ENCODE measurements at regions not wholly inside any gene's neighbourhood (a gene's known extent, or its start where the extent isn't known, plus 50 kb on each side); places are given as distances from the start of the nearest gene placed in this dataset.

DNA sequence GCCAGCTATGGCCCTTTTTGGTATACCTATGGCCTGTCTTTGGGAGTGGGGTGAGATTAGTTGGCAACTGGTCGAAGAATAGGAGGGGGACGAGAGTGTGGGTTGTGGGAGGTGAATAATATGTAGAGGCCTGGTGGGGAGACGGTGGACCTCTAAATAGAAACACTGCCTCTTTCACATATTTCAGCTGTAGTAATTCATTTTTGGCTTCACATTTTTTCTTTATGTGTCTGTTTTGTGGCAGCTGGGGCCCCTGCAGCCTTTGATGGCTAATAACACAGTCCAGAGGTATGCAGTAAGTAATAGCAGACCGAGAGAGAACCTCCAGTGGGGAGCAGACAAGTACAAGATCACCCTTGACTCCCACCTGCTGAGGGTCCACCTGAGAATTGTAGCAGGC is 75.9 kb downstream of the HLX start:
- H3K4me3 Mint-ChIP-seq: no peak overlapping the region
- TF ChIP-seq, protein P1, sequence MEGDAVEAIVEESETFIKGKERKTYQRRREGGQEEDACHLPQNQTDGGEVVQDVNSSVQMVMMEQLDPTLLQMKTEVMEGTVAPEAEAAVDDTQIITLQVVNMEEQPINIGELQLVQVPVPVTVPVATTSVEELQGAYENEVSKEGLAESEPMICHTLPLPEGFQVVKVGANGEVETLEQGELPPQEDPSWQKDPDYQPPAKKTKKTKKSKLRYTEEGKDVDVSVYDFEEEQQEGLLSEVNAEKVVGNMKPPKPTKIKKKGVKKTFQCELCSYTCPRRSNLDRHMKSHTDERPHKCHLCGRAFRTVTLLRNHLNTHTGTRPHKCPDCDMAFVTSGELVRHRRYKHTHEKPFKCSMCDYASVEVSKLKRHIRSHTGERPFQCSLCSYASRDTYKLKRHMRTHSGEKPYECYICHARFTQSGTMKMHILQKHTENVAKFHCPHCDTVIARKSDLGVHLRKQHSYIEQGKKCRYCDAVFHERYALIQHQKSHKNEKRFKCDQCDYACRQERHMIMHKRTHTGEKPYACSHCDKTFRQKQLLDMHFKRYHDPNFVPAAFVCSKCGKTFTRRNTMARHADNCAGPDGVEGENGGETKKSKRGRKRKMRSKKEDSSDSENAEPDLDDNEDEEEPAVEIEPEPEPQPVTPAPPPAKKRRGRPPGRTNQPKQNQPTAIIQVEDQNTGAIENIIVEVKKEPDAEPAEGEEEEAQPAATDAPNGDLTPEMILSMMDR (IDR thresholded peaks at IDR 0.05; ENCODE audit: unreplicated experiment in 3 of 3): no peak
- no peaks in the 10 kb centered on the region for H3K27me3 Mint-ChIP-seq (ENCODE audit: low read depth)
- H3K9me3 Mint-ChIP-seq: peaks cover 4% of the 10 kb centered on the region
- H3K36me3 Mint-ChIP-seq (ENCODE audit: low read depth): no peaks in the 10 kb centered on the region
- no peaks in the 10 kb centered on the region for H3K4me1 Mint-ChIP-seq
- H3K27ac Mint-ChIP-seq: no peak overlapping the region

DNA sequence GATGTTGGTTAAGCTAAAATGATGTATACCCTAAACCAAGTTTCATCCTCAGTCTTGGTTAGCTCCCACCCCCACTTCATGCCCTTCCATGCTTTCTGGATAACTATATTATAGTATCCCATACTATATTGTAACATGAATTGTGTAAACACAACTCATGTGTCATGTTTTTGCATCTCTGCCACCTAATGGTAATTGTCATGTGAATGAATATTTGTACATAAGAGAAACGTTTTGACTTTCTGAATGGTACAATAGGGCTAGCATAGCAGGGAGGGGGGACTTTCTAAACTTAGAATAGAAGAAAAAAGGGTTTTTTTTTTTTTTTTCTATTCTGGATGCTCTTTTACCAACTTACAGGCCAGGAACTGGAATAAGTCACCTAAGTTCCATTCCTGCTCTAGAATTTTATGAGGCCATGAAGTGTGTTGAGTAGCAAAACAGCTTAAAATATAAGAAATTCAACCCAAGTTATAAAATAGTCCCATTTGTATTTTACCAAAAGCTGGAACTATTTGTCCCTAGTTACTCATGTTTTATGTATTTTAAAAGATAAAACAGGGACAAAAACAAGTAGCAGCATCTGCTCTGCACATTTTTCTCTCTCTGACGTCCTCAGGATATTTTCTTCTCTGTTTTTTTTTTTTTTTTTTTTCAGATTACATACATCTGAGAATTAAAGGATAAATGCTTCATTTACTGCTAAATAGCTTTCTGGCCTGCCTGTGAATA is 77.4 kb downstream of the HLX start:
- Mint-ChIP-seq H3K9me3 (no peaks in the 10 kb centered on the region), H3K4me1 (no peaks in the 10 kb centered on the region), H3K36me3 (ENCODE audit: low read depth) (no peaks in the 10 kb centered on the region), H3K27ac (no peak overlapping the region), H3K4me3 (no peak overlapping the region), H3K27me3 (ENCODE audit: low read depth) (peaks cover 1% of the 10 kb centered on the region)
- TF ChIP-seq, protein P1 (IDR thresholded peaks at IDR 0.05; ENCODE audit: unreplicated experiment in 3 of 3): no peak

DNA sequence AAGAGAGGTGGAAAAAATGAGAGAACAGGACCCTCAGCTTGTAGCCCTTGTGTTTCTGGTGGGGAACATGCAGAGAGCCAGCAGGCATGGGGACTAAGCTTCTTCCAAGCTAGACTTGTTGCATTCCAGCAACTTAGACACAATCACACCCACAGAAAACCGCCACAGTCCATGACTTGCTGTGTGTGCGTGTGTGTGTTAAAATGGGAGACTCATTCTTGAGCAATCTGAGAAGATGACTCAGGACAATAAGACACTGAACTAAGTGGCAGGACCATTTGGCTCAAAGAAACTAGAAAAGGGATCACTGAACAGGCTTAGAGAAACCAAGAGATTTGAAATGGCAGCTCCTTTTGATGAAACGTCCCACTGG is 78.0 kb downstream of the HLX start:
- Mint-ChIP-seq H3K36me3 (ENCODE audit: low read depth) (no peaks in the 10 kb centered on the region), H3K4me3 (no peak overlapping the region), H3K4me1 (no peaks in the 10 kb centered on the region), H3K27me3 (ENCODE audit: low read depth) (peaks cover 3% of the 10 kb centered on the region), H3K9me3 (no peaks in the 10 kb centered on the region), H3K27ac (no peak overlapping the region)
- TF ChIP-seq, protein P1 (IDR thresholded peaks at IDR 0.05; ENCODE audit: unreplicated experiment in 3 of 3): no peak

DNA sequence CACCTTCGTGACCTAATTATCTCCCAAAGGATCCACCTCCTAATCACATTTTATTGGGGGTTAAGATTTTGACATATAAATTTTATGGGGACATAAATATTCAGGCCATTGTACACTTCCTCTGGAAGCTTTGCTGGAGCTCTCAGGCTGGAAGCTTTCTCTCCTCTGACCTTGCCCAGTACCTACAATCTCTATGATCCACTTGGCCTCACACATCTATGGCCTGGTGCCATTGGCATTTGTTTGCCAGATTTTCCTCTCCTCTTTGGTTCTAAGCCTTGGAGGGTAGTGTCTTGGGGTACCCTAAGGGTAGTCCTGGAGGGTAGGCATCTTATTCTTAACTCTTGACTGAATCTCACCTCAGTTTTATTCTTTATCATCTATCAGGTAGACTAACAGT is 79.0 kb downstream of the HLX start:
- Mint-ChIP-seq H3K27me3 (ENCODE audit: low read depth) (peaks cover 3% of the 10 kb centered on the region), H3K27ac (no peak overlapping the region), H3K4me3 (no peak overlapping the region), H3K9me3 (no peaks in the 10 kb centered on the region), H3K4me1 (no peaks in the 10 kb centered on the region), H3K36me3 (ENCODE audit: low read depth) (no peaks in the 10 kb centered on the region)
- TF ChIP-seq, protein P1 (IDR thresholded peaks at IDR 0.05; ENCODE audit: unreplicated experiment in 3 of 3): no peak

DNA sequence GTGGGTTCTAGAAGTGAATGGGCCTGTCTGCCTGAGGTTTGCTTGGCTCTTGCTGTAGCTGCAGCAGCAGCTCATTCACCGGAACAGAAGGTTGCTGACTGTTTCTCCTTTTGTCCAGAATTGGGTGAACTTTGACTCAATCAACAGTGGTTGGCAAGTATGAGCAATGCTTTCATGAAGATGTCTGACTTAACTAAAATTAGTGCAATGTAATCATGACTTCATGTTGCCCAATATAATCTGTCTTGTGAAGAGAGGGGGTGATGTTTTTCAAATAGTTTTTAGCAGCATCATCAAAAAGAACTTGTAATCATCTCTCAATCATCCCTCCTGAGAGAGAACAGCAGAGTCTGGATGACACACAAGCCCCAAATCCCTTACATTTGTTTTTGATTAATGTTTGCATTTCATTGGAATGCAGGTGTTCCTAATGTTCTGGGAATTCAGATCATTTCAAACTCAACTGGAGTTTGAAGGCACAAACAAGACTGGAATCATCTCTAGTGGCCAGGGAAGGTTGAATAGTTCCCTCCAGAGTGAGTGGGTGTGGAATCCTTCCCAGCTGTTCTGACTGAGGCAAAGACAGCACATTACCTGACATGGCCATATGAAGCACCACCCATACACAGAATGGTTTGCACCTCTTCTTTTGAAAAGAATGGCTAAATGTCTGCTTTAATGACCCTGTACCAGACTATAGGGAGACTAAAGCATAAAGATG is 82.9 kb downstream of the HLX start:
- Mint-ChIP-seq H3K27me3 (ENCODE audit: low read depth) (peaks cover 12% of the 10 kb centered on the region), H3K27ac (no peak overlapping the region), H3K9me3 (peaks cover 13% of the 10 kb centered on the region), H3K4me3 (no peak overlapping the region), H3K36me3 (ENCODE audit: low read depth) (no peaks in the 10 kb centered on the region), H3K4me1 (peaks cover 5% of the 10 kb centered on the region)
- TF ChIP-seq, protein P1 (IDR thresholded peaks at IDR 0.05; ENCODE audit: unreplicated experiment in 3 of 3): no peak

DNA sequence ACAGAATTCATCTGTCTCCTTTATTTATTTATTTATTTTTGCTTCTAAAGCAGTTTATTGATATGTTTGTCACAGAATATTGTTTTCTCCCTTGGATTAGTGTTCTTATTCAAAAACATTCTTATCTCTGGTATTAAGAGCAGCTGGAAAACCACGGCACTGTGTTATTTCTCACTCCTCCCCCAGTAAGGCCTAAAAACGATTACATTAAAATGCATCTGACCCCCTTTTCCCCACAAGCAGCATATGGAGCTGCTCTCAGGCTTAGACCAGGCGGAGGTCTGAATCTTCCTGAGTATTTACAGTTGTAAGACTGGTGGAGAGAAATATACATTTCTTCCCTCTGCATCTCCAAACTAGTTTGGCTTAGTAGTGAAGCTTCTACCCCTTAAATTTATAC is 86.8 kb downstream of the HLX start:
- Mint-ChIP-seq H3K27me3 (ENCODE audit: low read depth) (peaks cover 13% of the 10 kb centered on the region), H3K9me3 (peaks cover 13% of the 10 kb centered on the region), H3K4me1 (peaks cover 6% of the 10 kb centered on the region), H3K4me3 (no peak overlapping the region), H3K27ac (no peak overlapping the region), H3K36me3 (ENCODE audit: low read depth) (no peaks in the 10 kb centered on the region)
- TF ChIP-seq, protein P1 (IDR thresholded peaks at IDR 0.05; ENCODE audit: unreplicated experiment in 3 of 3): no peak

All from nephron (organoid).